SK-N-SH (cell line): ENCODE measurements at regions not wholly inside any gene's neighbourhood (a gene's known extent, or its start where the extent isn't known, plus 50 kb on each side); places are given as distances from the start of the nearest gene placed in this dataset.
"Not testable (repeated sequence)": the region's sequence is repeated elsewhere in the genome, so short reads cannot be mapped to it uniquely, and the experiment has no call there.

Source experiments
- CTCF ChIA-PET: fragments of 300-600, 350-600 bp; formaldehyde crosslinking; extraction: SDS; loops from one replicate; lab custom pipeline; 2021; lab: Yijun Ruan, JAX
- POLR2A ChIA-PET: fragments of 350-600 bp; sonication (Branson Sonifier 250); formaldehyde crosslinking; extraction: SDS; loops from one replicate; lab custom pipeline; 2020; ENCODE audit warnings: antibody characterized with exemption, inconsistent platforms; lab: Yijun Ruan, JAX
- DNase-seq: peaks from one replicate; pipeline ENCODE4 v3.0.0; 2012
- H2AFZ ChIP-seq: fragments of 200-600 bp; sonication (generic); 2 replicates; pipeline ENCODE4 v1.8.1; 2016; ENCODE audit warnings: antibody characterized with exemption, mild to moderate bottlenecking, low read depth
- H3F3A ChIP-seq: fragments of 200-600 bp; sonication (generic); replicated peaks from 2 replicates; pipeline ENCODE3; 2016; ENCODE audit warnings: antibody characterized with exemption, mild to moderate bottlenecking; ENCODE audit not compliant: insufficient read depth
- H3K27ac ChIP-seq, 2 experiments: fragments of 200-500 bp in 1 of 2; fragments of 200-600 bp in 1 of 2; sonication (Bioruptor generic) in 1 of 2; sonication (generic), shearing (Covaris generic) in 1 of 2; 2 replicates each; pipeline versions ENCODE4 v1.5.1 to v1.6.1; 2014 to 2016; ENCODE audit warnings: low read depth in 2 of 2, inconsistent platforms in 1 of 2, low read length in 1 of 2, mild to moderate bottlenecking in 1 of 2, mixed read lengths in 1 of 2
- H3K27me3 ChIP-seq: fragments of 200-600 bp; sonication (generic), shearing (Covaris generic); 2 replicates; pipeline ENCODE4 v1.6.1; 2016; ENCODE audit warnings: mixed run types; ENCODE audit not compliant: insufficient read depth
- H3K36me3 ChIP-seq, 2 experiments: fragments of 200-500 bp in 1 of 2; fragments of 200-600 bp in 1 of 2; sonication (Bioruptor generic) in 1 of 2; sonication (generic) in 1 of 2; replicated peaks in 1 of 2; 2 replicates each; pipeline versions ENCODE3 to v1.5.1; 2014 to 2016; ENCODE audit warnings: low read length in 1 of 2, mild to moderate bottlenecking in 1 of 2; ENCODE audit not compliant: insufficient read depth in 2 of 2, control insufficient read depth in 1 of 2
- H3K4me1 ChIP-seq, 2 experiments: fragments of 200-500 bp in 1 of 2; fragments of 200-600 bp in 1 of 2; sonication (Bioruptor generic) in 1 of 2; sonication (generic), shearing (Covaris generic) in 1 of 2; 2 replicates each; pipeline versions ENCODE4 v1.5.1 to v1.6.1; 2014 to 2016; ENCODE audit warnings: low read depth in 1 of 2, low read length in 1 of 2, mixed run types in 1 of 2; ENCODE audit not compliant: insufficient read depth in 2 of 2, control insufficient read depth in 1 of 2
- H3K4me2 ChIP-seq: fragments of 200-600 bp; sonication (generic), shearing (Covaris generic); 2 replicates; pipeline ENCODE4 v1.6.1; 2017; ENCODE audit warnings: mixed run types
- H3K4me3 ChIP-seq, 2 experiments: fragments of 200-500 bp in 1 of 2; fragments of 200-600 bp in 1 of 2; sonication (Bioruptor generic) in 1 of 2; sonication (generic), shearing (Covaris generic) in 1 of 2; 2 replicates each; pipeline versions ENCODE4 v1.5.1 to v1.8.1; 2014 to 2016; ENCODE audit warnings: low read depth in 2 of 2, inconsistent platforms in 1 of 2, low read length in 1 of 2, mild to moderate bottlenecking in 1 of 2, mixed read lengths in 1 of 2, moderate library complexity in 1 of 2
- H3K79me2 ChIP-seq: fragments of 200-600 bp; sonication (generic); 2 replicates; pipeline ENCODE4 v1.8.1; 2017; ENCODE audit warnings: mild to moderate bottlenecking; ENCODE audit not compliant: insufficient read depth
- H3K9ac ChIP-seq: fragments of 200-600 bp; sonication (generic); 2 replicates; pipeline ENCODE4 v1.6.1; 2017; ENCODE audit warnings: mixed run types
- H3K9me2 ChIP-seq: fragments of 200-600 bp; sonication (generic); 2 replicates; pipeline ENCODE4 v1.6.1; 2017; ENCODE audit warnings: mixed run types
- H3K9me3 ChIP-seq: fragments of 200-600 bp; sonication (generic); 2 replicates; pipeline ENCODE4 v1.6.1; 2017; ENCODE audit warnings: mixed run types, mild to moderate bottlenecking, moderate library complexity
- H4K20me1 ChIP-seq: fragments of 200-600 bp; sonication (generic); 2 replicates; pipeline ENCODE4 v1.6.1; 2017; ENCODE audit warnings: mild to moderate bottlenecking, mixed run types; ENCODE audit not compliant: insufficient read depth
- ELF1 ChIP-seq: IDR thresholded peaks from 2 replicates; pipeline ENCODE4 v1.4.0; 2012
- EZH2phosphoT487 ChIP-seq: fragments of 200-600 bp; sonication (generic); IDR thresholded peaks from 2 replicates; pipeline ENCODE4 v1.6.1; 2017; ENCODE audit warnings: low read depth, mixed run types, mild to moderate bottlenecking, antibody characterized with exemption, moderate library complexity, borderline replicate concordance
- FOXJ3 ChIP-seq: sonication (generic); formaldehyde crosslinking; IDR thresholded peaks from 2 replicates; pipeline ENCODE4 v1.5.1; 2020; ENCODE audit warnings: mild to moderate bottlenecking, missing genetic modification reagents
- GABPA ChIP-seq: IDR thresholded peaks from 2 replicates; pipeline ENCODE4 v1.4.0; 2012; ENCODE audit warnings: low read depth, mild to moderate bottlenecking
- NFIC ChIP-seq: IDR thresholded peaks from 2 replicates; pipeline ENCODE4 v1.4.0; 2012; ENCODE audit warnings: borderline replicate concordance
- RCOR1 ChIP-seq: fragments of 150-350 bp; IDR thresholded peaks from 2 replicates; pipeline ENCODE4 v1.6.1; 2017; ENCODE audit warnings: antibody characterized with exemption, low read length
- whole genome bisulfite sequencing: methylation state at CpG from one replicate; pipeline ENCODE4 v1.1.6; 2017; ENCODE audit warnings: low lambda C conversion rate; 5-methylcytosine and 5-hydroxymethylcytosine counted together
- TF ChIP-seq, protein P1 (sequence below): IDR thresholded peaks from 2 replicates; pipeline ENCODE4 v1.4.0; 2012; ENCODE audit warnings: low read depth

- H3K27me3 ChIP-seq: no peaks in the 10 kb centered on the region
- H3K27ac ChIP-seq: no peak overlapping the region
- H3K36me3 ChIP-seq: no peaks in the 10 kb centered on the region
- H3K9me2 ChIP-seq: no peaks in the 10 kb centered on the region
- WGBS: 56% methylated on average over 10 of the region's 10 CpGs
- H3K9ac ChIP-seq: no peak overlapping the region
- H4K20me1 ChIP-seq: no peaks in the 10 kb centered on the region
- ChIA-PET CTCF (no interaction called here), POLR2A (interaction anchor here (0.5 kb wide), 1 partner anchor 529 kb away, joined by 4 read pairs; no protein-coding TSS in a partner anchor)
- no peaks in the 10 kb centered on the region for H3K79me2 ChIP-seq
- H2AFZ ChIP-seq: no peak overlapping the region
- H3K4me1 ChIP-seq: no peaks in the 10 kb centered on the region; a peak in 1 of 4 replicates
- H3K9me3 ChIP-seq: no peaks in the 10 kb centered on the region
- no peak for DNase-seq
- no peak for TF ChIP-seq ELF1
- no peak for TF ChIP-seq RCOR1
- TF ChIP-seq NFIC: no peak
- TF ChIP-seq GABPA: no peak
- TF ChIP-seq, protein P1, sequence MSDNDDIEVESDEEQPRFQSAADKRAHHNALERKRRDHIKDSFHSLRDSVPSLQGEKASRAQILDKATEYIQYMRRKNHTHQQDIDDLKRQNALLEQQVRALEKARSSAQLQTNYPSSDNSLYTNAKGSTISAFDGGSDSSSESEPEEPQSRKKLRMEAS: no peak
- no peak for TF ChIP-seq FOXJ3
- TF ChIP-seq EZH2phosphoT487: no peak
- H3F3A ChIP-seq: no peaks in the 10 kb centered on the region
- no peak overlapping the region for H3K4me2 ChIP-seq
- H3K4me3 ChIP-seq: no peak overlapping the region
Observed at GRCh38 chr3:193922034-193922774, 213.7 kb upstream of the HES1 start.

DNA sequence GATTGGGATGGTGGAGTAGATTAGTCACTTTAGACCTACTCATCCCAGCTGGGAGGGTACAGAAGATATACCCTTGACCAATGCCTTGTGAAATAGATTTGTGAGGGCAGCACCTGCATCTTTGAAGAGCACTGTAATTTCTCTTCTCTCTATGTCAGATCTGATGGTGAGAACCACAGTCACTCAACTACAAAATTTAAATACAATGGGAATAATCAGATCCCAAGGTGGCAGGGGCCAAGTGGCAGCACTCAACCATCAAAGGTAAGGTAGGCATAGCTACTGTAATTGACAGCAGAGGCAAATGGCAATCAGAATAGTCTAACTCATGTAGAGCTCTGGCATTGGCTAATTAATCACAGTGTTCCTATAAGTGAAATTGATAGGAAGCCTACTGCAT is 212.0 kb upstream of the HES1 start:
- CTCF ChIA-PET, H2AFZ ChIP-seq, H3K9me3 ChIP-seq, H3K4me3 ChIP-seq, H3K4me1 ChIP-seq, DNase-seq, H3F3A ChIP-seq, H3K27ac ChIP-seq, H3K79me2 ChIP-seq, H3K9ac ChIP-seq, H3K9me2 ChIP-seq, H4K20me1 ChIP-seq, H3K36me3 ChIP-seq, H3K27me3 ChIP-seq, POLR2A ChIA-PET, H3K4me2 ChIP-seq: not testable (repeated sequence)

DNA sequence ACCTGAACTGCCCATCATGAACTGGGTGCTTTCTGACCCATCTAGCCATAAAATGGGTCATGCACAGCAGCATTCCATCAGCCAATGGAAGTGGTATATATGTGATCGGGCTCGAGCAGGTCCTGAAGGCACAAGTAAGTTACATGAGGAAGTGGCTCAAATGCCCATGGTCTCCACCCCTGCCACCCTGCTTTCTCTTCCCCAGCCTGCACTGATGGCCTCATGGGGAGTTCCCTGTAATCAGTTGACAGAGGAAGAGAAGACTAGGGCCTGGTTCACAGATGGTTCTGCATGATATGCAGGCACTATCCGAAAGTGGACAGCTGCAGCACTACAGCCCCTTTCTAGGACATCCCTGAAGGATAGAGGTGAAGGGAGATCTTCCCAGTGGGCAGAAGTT is 209.9 kb upstream of the HES1 start:
- H3F3A ChIP-seq, H3K4me3 ChIP-seq, H3K9ac ChIP-seq, DNase-seq, H3K4me2 ChIP-seq, H3K9me3 ChIP-seq, H3K79me2 ChIP-seq, H3K27ac ChIP-seq, CTCF ChIA-PET, POLR2A ChIA-PET, H3K27me3 ChIP-seq, H3K4me1 ChIP-seq, H3K9me2 ChIP-seq, H2AFZ ChIP-seq, H4K20me1 ChIP-seq, H3K36me3 ChIP-seq: not testable (repeated sequence)
- WGBS: 56% methylated on average over 3 of the region's 3 CpGs

DNA sequence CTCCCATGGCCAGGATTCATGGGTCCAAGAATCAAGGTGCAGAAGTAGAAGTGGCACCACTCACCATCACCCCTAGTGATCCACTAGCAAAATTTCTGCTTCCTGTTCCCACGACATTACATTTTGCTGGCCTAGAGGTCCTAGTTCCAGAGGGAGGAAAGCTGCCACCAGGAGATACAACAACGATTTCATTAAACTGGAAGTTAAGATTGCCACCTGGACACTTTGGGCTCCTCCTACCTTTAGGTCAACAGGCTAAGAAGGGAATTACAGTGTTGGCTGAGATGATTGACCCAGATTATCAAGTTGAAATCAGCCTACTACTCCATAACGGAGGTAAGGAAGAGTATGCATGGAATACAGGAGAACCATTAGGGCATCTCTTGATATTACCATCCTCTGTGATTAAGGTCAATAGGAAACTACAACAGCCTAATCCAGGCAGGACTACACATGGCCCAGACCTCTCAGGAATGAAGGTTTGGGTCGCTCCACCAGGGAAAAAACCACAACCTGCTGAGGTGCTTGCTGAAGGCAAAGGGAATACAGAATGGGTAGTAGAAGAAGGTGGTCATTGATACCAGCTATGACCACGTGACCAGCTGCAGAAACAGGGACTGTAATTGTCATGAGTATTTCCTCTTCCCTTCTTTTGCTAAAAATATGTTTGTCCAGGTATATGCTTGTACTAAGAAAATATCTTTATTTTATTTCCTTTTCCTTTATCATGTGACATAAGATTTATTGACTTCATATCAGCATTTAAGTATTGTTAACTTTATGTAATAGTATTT is 208.3 kb upstream of the HES1 start:
- H2AFZ ChIP-seq: not testable (repeated sequence)

More for the DNA sequence above, 208.3 kb upstream of the HES1 start:
- H3K4me1 ChIP-seq, H3K4me2 ChIP-seq, H3F3A ChIP-seq, H3K9me2 ChIP-seq, H3K27me3 ChIP-seq, H3K9ac ChIP-seq, H3K36me3 ChIP-seq, H3K9me3 ChIP-seq, H3K27ac ChIP-seq, H3K79me2 ChIP-seq, H4K20me1 ChIP-seq, POLR2A ChIA-PET, H3K4me3 ChIP-seq, DNase-seq, CTCF ChIA-PET: not testable (repeated sequence)
- WGBS: 25% methylated on average over 5 of the region's 5 CpGs
